HEK293 (cell line): ENCODE measurements at regions not wholly inside any gene's neighbourhood (a gene's known extent, or its start where the extent isn't known, plus 50 kb on each side); places are given as distances from the start of the nearest gene placed in this dataset.

Experiments
- CTCF ChIP-seq: fragments of 450-650 bp; formaldehyde crosslinking; IDR thresholded peaks from 2 replicates; pipeline ENCODE4 v1.5.1; 2016; ENCODE audit warnings: missing biosample characterization, missing genetic modification characterization
- PBX3 ChIP-seq: sonication (generic); formaldehyde crosslinking; IDR thresholded peaks from 2 replicates; pipeline ENCODE4 v1.8.1; 2022; ENCODE audit warnings: mild to moderate bottlenecking, moderate library complexity, missing genetic modification reagents
- REST ChIP-seq: fragments of 450-650 bp; formaldehyde crosslinking; IDR thresholded peaks from 2 replicates; pipeline ENCODE4 v1.5.1; 2016; ENCODE audit warnings: missing biosample characterization, missing genetic modification characterization
- ZNF10 ChIP-seq: fragments of 450-650 bp; formaldehyde crosslinking; IDR thresholded peaks from 2 replicates; pipeline ENCODE4 v1.5.1; 2017; ENCODE audit warnings: missing biosample characterization, missing genetic modification characterization
- ZNF202 ChIP-seq: fragments of 450-650 bp; formaldehyde crosslinking; IDR thresholded peaks from 2 replicates; pipeline ENCODE4 v1.5.1; 2016; ENCODE audit warnings: missing biosample characterization, missing genetic modification characterization, borderline replicate concordance
- ZNF501 ChIP-seq: fragments of 450-650 bp; formaldehyde crosslinking; IDR thresholded peaks from 2 replicates; pipeline ENCODE4 v1.5.1; 2016; ENCODE audit warnings: missing biosample characterization, missing genetic modification characterization
- ZNF747 ChIP-seq: fragments of 450-650 bp; formaldehyde crosslinking; IDR thresholded peaks from 2 replicates; pipeline ENCODE4 v1.5.1; 2016; ENCODE audit warnings: missing biosample characterization, missing genetic modification characterization
- TF ChIP-seq, protein P1 (sequence below): fragments of 450-650 bp; formaldehyde crosslinking; IDR thresholded peaks from 2 replicates; pipeline ENCODE4 v1.5.1; 2016; ENCODE audit warnings: missing biosample characterization, missing genetic modification characterization, borderline replicate concordance

GRCh38 chr3:17836919-17837318 is 94.5 kb upstream of the TBC1D5 start:
- TF ChIP-seq CTCF (no peak), REST (no peak), ZNF10 (tag by site-specific recombination) (no peak), ZNF202 (tag by site-specific recombination) (no peak), PBX3 (CRISPR knock-in tag) (no peak), ZNF501 (tag by site-specific recombination) (no peak), ZNF747 (tag by site-specific recombination) (no peak)
- TF ChIP-seq, protein P1, sequence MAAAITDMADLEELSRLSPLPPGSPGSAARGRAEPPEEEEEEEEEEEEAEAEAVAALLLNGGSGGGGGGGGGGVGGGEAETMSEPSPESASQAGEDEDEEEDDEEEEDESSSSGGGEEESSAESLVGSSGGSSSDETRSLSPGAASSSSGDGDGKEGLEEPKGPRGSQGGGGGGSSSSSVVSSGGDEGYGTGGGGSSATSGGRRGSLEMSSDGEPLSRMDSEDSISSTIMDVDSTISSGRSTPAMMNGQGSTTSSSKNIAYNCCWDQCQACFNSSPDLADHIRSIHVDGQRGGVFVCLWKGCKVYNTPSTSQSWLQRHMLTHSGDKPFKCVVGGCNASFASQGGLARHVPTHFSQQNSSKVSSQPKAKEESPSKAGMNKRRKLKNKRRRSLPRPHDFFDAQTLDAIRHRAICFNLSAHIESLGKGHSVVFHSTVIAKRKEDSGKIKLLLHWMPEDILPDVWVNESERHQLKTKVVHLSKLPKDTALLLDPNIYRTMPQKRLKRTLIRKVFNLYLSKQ = no peak
